ENCODE measurements at regions not wholly inside any gene's neighbourhood (a gene's known extent, or its start where the extent isn't known, plus 50 kb on each side); places are given as distances from the start of the nearest gene placed in this dataset.

- H3K36me3 ChIP-seq (ENCODE audit: insufficient read depth): no peaks in the 10 kb centered on the region
- H3K4me1 ChIP-seq (ENCODE audit: insufficient read depth): no peaks in the 10 kb centered on the region
- no peak overlapping the region for H3K27ac ChIP-seq (ENCODE audit: low read depth)
- 77% methylated on average over 5 of the region's 5 CpGs for WGBS
- H3K4me3 ChIP-seq (ENCODE audit: low read depth, low read length): no peak overlapping the region
- DNase-seq (ENCODE audit: extremely low spot score): no peak
These were observed 678.5 kb upstream of the FOXG1 start for GRCh38 chr14:28088125-28088524.

GRCh38 chr14:28097585-28097984 is 669.0 kb upstream of the FOXG1 start:
- no peaks in the 10 kb centered on the region for H3K4me1 ChIP-seq (ENCODE audit: insufficient read depth)
- DNase-seq (ENCODE audit: extremely low spot score): no peak
- no peak overlapping the region for H3K27ac ChIP-seq (ENCODE audit: low read depth)
- no peak overlapping the region for H3K4me3 ChIP-seq (ENCODE audit: low read depth, low read length)
- no peaks in the 10 kb centered on the region for H3K36me3 ChIP-seq (ENCODE audit: insufficient read depth)

GRCh38 chr14:28098856-28099255 is 667.7 kb upstream of the FOXG1 start:
- Histone ChIP-seq H3K36me3 (ENCODE audit: insufficient read depth) (no peaks in the 10 kb centered on the region), H3K4me3 (ENCODE audit: low read depth, low read length) (no peak overlapping the region), H3K4me1 (ENCODE audit: insufficient read depth) (no peaks in the 10 kb centered on the region), H3K27ac (ENCODE audit: low read depth) (no peak overlapping the region)
- WGBS: 13% methylated on average over 1 of the region's 1 CpG
- no peak for DNase-seq (ENCODE audit: extremely low spot score)

GRCh38 chr14:28102001-28102400 is 664.6 kb upstream of the FOXG1 start:
- no peak overlapping the region for H3K27ac ChIP-seq (ENCODE audit: low read depth)
- H3K4me1 ChIP-seq (ENCODE audit: insufficient read depth): no peaks in the 10 kb centered on the region
- no peak overlapping the region for H3K4me3 ChIP-seq (ENCODE audit: low read depth, low read length)
- H3K36me3 ChIP-seq (ENCODE audit: insufficient read depth): no peaks in the 10 kb centered on the region
- no peak for DNase-seq (ENCODE audit: extremely low spot score)

GRCh38 chr14:28102814-28103213 is 663.8 kb upstream of the FOXG1 start:
- Histone ChIP-seq H3K36me3 (ENCODE audit: insufficient read depth) (no peaks in the 10 kb centered on the region), H3K27ac (ENCODE audit: low read depth) (no peak overlapping the region), H3K4me1 (ENCODE audit: insufficient read depth) (no peaks in the 10 kb centered on the region), H3K4me3 (ENCODE audit: low read depth, low read length) (no peak overlapping the region)
- 49% methylated on average over 3 of the region's 3 CpGs for WGBS
- no peak for DNase-seq (ENCODE audit: extremely low spot score)

GRCh38 chr14:28113311-28113710 is 653.3 kb upstream of the FOXG1 start:
- Histone ChIP-seq H3K27ac (ENCODE audit: low read depth) (no peak overlapping the region), H3K4me3 (ENCODE audit: low read depth, low read length) (no peak overlapping the region)
- WGBS: 78% methylated on average over 2 of the region's 2 CpGs

GRCh38 chr14:28116716-28117115 is 649.9 kb upstream of the FOXG1 start:
- no peak for DNase-seq (ENCODE audit: extremely low spot score)
- Histone ChIP-seq H3K4me1 (ENCODE audit: insufficient read depth) (no peaks in the 10 kb centered on the region), H3K4me3 (ENCODE audit: low read depth, low read length) (no peak overlapping the region), H3K36me3 (ENCODE audit: insufficient read depth) (no peaks in the 10 kb centered on the region), H3K27ac (ENCODE audit: low read depth) (no peak overlapping the region)

More at GRCh38 chr14:28113311-28113710, 653.3 kb upstream of the FOXG1 start:
- Histone ChIP-seq H3K4me1 (ENCODE audit: insufficient read depth) (no peaks in the 10 kb centered on the region), H3K36me3 (ENCODE audit: insufficient read depth) (no peaks in the 10 kb centered on the region)
- no peak for DNase-seq (ENCODE audit: extremely low spot score)

- H3K27ac ChIP-seq (ENCODE audit: low read depth): no peak overlapping the region
- H3K4me3 ChIP-seq (ENCODE audit: low read depth, low read length): no peak overlapping the region
- H3K36me3 ChIP-seq (ENCODE audit: insufficient read depth): no peaks in the 10 kb centered on the region
- WGBS: 81% methylated on average over 2 of the region's 2 CpGs
- H3K4me1 ChIP-seq (ENCODE audit: insufficient read depth): no peaks in the 10 kb centered on the region
- no peak for DNase-seq (ENCODE audit: extremely low spot score)
These were observed 646.7 kb upstream of the FOXG1 start for GRCh38 chr14:28119849-28120248.

- no peak overlapping the region for H3K27ac ChIP-seq (ENCODE audit: low read depth)
- no peak overlapping the region for H3K4me3 ChIP-seq (ENCODE audit: low read depth, low read length)
- no peak for DNase-seq (ENCODE audit: extremely low spot score)
- no peaks in the 10 kb centered on the region for H3K4me1 ChIP-seq (ENCODE audit: insufficient read depth)
- no peaks in the 10 kb centered on the region for H3K36me3 ChIP-seq (ENCODE audit: insufficient read depth)
These were observed 646.2 kb upstream of the FOXG1 start for GRCh38 chr14:28120391-28120790.

GRCh38 chr14:28121512-28122297 is 644.9 kb upstream of the FOXG1 start:
- WGBS: 18% methylated on average over 3 of the region's 3 CpGs
- no peak overlapping the region for H3K4me3 ChIP-seq (ENCODE audit: low read depth, low read length)
- no peak overlapping the region for H3K27ac ChIP-seq (ENCODE audit: low read depth)
- no peaks in the 10 kb centered on the region for H3K36me3 ChIP-seq (ENCODE audit: insufficient read depth)
- no peaks in the 10 kb centered on the region for H3K4me1 ChIP-seq (ENCODE audit: insufficient read depth)
- DNase-seq (ENCODE audit: extremely low spot score): no peak

- no peak overlapping the region for H3K4me3 ChIP-seq (ENCODE audit: low read depth, low read length)
- no peak for DNase-seq (ENCODE audit: extremely low spot score)
- no peaks in the 10 kb centered on the region for H3K36me3 ChIP-seq (ENCODE audit: insufficient read depth)
- no peak overlapping the region for H3K27ac ChIP-seq (ENCODE audit: low read depth)
- H3K4me1 ChIP-seq (ENCODE audit: insufficient read depth): no peaks in the 10 kb centered on the region
- WGBS: 46% methylated on average over 7 of the region's 7 CpGs
These were observed 635.8 kb upstream of the FOXG1 start for GRCh38 chr14:28130610-28131284.

GRCh38 chr14:28138341-28138740 is 628.2 kb upstream of the FOXG1 start:
- DNase-seq (ENCODE audit: extremely low spot score): no peak
- no peak overlapping the region for H3K27ac ChIP-seq (ENCODE audit: low read depth)
- 49% methylated on average over 1 of the region's 1 CpG for WGBS

GRCh38 chr14:28141662-28142061 is 624.9 kb upstream of the FOXG1 start:
- no peak for DNase-seq (ENCODE audit: extremely low spot score)
- H3K4me1 ChIP-seq (ENCODE audit: insufficient read depth): no peaks in the 10 kb centered on the region
- 69% methylated on average over 2 of the region's 2 CpGs for WGBS

More at GRCh38 chr14:28138341-28138740, 628.2 kb upstream of the FOXG1 start:
- no peaks in the 10 kb centered on the region for H3K36me3 ChIP-seq (ENCODE audit: insufficient read depth)
- H3K4me3 ChIP-seq (ENCODE audit: low read depth, low read length): no peak overlapping the region
- H3K4me1 ChIP-seq (ENCODE audit: insufficient read depth): no peaks in the 10 kb centered on the region

GRCh38 chr14:28142400-28143015 is 624.1 kb upstream of the FOXG1 start:
- no peaks in the 10 kb centered on the region for H3K4me1 ChIP-seq (ENCODE audit: insufficient read depth)
- H3K4me3 ChIP-seq (ENCODE audit: low read depth, low read length): no peak overlapping the region
- H3K36me3 ChIP-seq (ENCODE audit: insufficient read depth): no peaks in the 10 kb centered on the region
- no peak for DNase-seq (ENCODE audit: extremely low spot score)
- 15% methylated on average over 3 of the region's 3 CpGs for WGBS
- no peak overlapping the region for H3K27ac ChIP-seq (ENCODE audit: low read depth)

More at GRCh38 chr14:28141662-28142061, 624.9 kb upstream of the FOXG1 start:
- no peaks in the 10 kb centered on the region for H3K36me3 ChIP-seq (ENCODE audit: insufficient read depth)
- no peak overlapping the region for H3K27ac ChIP-seq (ENCODE audit: low read depth)
- H3K4me3 ChIP-seq (ENCODE audit: low read depth, low read length): no peak overlapping the region

Measured in urinary bladder (tissue), 3 donors.